AG09319 (cell line): ENCODE measurements at regions not wholly inside any gene's neighbourhood (a gene's known extent, or its start where the extent isn't known, plus 50 kb on each side); places are given as distances from the start of the nearest gene placed in this dataset.
"Not testable (repeated sequence)": the region's sequence is repeated elsewhere in the genome, so short reads cannot be mapped to it uniquely, and the experiment has no call there.

ENCODE experiments used
- DNase-seq: peaks from one replicate; pipeline ENCODE4 v3.0.0-alpha.2; 2010; ENCODE audit warnings: low read depth; ENCODE audit errors: extremely low read depth
- CTCF ChIP-seq: IDR thresholded peaks from 2 replicates; pipeline ENCODE4 v1.5.1; 2011; ENCODE audit warnings: low read depth, mild to moderate bottlenecking, inconsistent platforms, low read length, moderate library complexity

- DNase-seq, result no peak
- TF ChIP-seq CTCF, result no peak
Measured at GRCh38 chr19:31534786-31535657, 185.8 kb upstream of the TSHZ3 start.

- no peak for TF ChIP-seq CTCF
- no peak for DNase-seq
Measured at GRCh38 chr19:31535691-31536460, 186.6 kb upstream of the TSHZ3 start.

GRCh38 chr19:31537136-31537535, 187.9 kb upstream of the TSHZ3 start:
- no peak for DNase-seq
- TF ChIP-seq CTCF, result no peak

GRCh38 chr19:31537902-31538301, 188.7 kb upstream of the TSHZ3 start:
- DNase-seq, result not testable (repeated sequence)

- DNase-seq, result no peak
- TF ChIP-seq CTCF, result no peak
Measured at GRCh38 chr19:31538879-31539278, 189.6 kb upstream of the TSHZ3 start.

- no peak for DNase-seq
- no peak for TF ChIP-seq CTCF
Measured at GRCh38 chr19:31539386-31539785, 190.2 kb upstream of the TSHZ3 start.

GRCh38 chr19:31541396-31541795, 192.2 kb upstream of the TSHZ3 start:
- TF ChIP-seq CTCF, result no peak
- DNase-seq, result no peak

- no peak for TF ChIP-seq CTCF
- DNase-seq, result no peak
Measured at GRCh38 chr19:31543456-31543855, 194.2 kb upstream of the TSHZ3 start.
